ENCODE measurements at regions not wholly inside any gene's neighbourhood (a gene's known extent, or its start where the extent isn't known, plus 50 kb on each side); places are given as distances from the start of the nearest gene placed in this dataset.

DNA sequence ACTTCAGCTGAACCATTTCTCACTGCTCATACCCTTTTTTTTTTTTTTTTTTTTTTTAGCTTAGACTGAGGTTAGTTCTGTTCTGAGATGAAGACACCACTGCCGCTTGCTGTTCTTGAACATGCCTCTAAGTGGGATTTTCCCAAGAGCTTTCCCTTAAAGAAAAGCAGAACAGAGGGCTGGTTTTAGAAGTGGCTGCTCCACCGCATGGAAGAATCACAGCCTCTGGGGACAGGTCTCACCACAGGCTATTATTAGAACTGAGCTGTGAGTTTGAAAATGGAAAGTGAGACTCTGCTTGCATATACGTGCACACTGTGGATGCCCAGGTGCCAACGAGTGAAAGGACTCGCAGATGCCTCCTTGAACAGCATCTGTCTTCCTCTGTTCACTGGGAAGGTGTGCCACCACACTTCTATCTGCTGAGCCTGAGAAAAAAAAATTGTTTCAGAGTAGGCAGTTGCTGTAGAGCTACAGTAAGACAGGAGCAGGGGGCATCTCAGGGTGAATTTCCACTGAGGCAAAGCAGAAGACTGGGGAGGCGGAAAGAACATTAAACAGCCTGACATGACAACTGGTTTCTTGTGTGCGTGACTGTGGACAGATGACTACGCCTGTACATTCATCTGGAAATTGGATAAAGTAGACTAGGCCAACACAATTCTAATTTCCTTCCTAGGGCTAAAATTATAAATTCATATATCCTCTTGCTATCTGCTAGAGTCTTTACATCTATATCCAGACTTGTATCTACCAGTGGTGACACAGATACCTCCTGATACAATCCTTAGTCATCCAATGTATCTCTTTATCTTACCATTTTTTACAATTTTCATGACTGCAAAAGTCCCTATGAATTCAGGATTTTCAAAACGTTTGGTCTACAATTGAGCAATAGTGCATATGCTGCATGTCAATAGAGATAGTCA, 1045.7 kb upstream of the CELF4 start:
- Histone ChIP-seq H3K27ac (no peak overlapping the region), H3K4me1 (no peaks in the 10 kb centered on the region), H3K9me3 (no peaks in the 10 kb centered on the region), H3K4me3 (no peak overlapping the region), H3K27me3 (no peaks in the 10 kb centered on the region), H3K36me3 (no peaks in the 10 kb centered on the region)
- intact Hi-C loops (cut with DNase I; ENCODE audit: low total_unique reads) = no loop called here
- TF ChIP-seq, protein P1, sequence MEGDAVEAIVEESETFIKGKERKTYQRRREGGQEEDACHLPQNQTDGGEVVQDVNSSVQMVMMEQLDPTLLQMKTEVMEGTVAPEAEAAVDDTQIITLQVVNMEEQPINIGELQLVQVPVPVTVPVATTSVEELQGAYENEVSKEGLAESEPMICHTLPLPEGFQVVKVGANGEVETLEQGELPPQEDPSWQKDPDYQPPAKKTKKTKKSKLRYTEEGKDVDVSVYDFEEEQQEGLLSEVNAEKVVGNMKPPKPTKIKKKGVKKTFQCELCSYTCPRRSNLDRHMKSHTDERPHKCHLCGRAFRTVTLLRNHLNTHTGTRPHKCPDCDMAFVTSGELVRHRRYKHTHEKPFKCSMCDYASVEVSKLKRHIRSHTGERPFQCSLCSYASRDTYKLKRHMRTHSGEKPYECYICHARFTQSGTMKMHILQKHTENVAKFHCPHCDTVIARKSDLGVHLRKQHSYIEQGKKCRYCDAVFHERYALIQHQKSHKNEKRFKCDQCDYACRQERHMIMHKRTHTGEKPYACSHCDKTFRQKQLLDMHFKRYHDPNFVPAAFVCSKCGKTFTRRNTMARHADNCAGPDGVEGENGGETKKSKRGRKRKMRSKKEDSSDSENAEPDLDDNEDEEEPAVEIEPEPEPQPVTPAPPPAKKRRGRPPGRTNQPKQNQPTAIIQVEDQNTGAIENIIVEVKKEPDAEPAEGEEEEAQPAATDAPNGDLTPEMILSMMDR (IDR thresholded peaks at IDR 0.05) = no peak
- no peak for TF ChIP-seq POLR2AphosphoS5 (IDR thresholded peaks at IDR 0.05)
- no peak for TF ChIP-seq POLR2A (IDR thresholded peaks at IDR 0.05)
- no peak for DNase-seq (ENCODE audit: low spot score in 2 of 2)

DNA sequence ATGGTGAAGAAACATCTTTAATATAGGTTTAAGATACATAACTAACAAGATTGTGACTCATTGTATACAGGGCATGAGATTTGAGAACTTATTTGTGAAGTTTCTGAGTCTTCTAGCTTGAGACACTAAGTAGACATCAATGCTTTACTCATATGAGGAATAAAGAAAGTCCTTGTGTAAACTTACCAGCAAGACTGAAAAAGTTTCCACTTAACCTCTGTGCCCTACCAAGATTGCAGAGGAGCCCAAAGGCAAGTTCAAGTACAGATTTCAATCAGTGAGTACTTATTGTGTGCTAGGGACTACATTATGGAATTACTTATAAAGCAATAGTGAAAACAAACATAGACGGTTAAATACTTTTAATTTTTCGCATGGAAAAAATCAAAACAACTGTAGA, 1041.2 kb upstream of the CELF4 start:
- H3K36me3 ChIP-seq = no peaks in the 10 kb centered on the region
- no peak overlapping the region for H3K27ac ChIP-seq
- no peaks in the 10 kb centered on the region for H3K27me3 ChIP-seq
- no peaks in the 10 kb centered on the region for H3K4me1 ChIP-seq
- H3K4me3 ChIP-seq = no peak overlapping the region
- no peaks in the 10 kb centered on the region for H3K9me3 ChIP-seq
- DNase-seq (ENCODE audit: low spot score in 2 of 2) = no peak
- intact Hi-C loops (cut with DNase I; ENCODE audit: low total_unique reads) = no loop called here
- TF ChIP-seq POLR2A (IDR thresholded peaks at IDR 0.05) (no peak), POLR2AphosphoS5 (IDR thresholded peaks at IDR 0.05) (no peak)
- TF ChIP-seq, protein P1 (IDR thresholded peaks at IDR 0.05) = no peak

DNA sequence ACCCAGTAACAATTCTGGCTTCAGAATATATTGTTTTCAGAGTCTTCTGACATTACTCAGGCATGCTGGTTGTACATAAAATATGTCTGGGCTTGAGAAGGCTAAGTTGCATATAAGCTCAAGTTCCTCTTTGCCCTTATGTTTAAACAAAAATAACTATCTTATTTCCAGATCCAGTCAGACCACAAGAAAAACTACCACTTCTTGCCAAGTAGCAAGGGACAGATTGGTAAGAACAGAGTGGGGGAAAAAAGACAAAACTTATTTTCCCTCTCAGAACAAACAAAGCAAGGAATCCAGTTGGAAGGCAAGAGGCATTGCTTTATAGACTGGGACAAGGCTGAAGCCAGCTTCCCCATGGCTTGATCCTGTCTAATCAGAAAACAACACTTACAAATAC, 1036.7 kb upstream of the CELF4 start:
- intact Hi-C loops (cut with DNase I; ENCODE audit: low total_unique reads) = no loop called here
- no peak overlapping the region for H3K4me3 ChIP-seq

DNA sequence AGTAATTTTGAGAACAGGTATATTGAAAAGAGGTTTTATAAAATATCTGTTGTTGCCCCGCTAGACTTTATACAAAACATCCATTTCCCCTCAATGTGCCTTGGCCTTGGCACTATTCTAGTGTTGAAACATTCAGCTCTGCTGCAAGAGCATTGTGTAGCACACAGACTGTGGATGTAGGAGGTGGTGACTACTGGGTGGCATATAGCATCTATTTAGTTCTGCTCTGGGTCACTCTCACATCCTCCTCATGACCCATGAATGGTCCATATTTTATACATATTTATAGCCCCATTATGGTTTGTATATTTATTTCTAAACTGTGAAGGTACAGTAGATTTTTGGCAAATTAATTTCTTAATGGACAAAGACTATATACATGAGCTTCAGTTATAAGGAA, 1022.0 kb upstream of the CELF4 start:
- Histone ChIP-seq H3K36me3 (no peaks in the 10 kb centered on the region), H3K4me1 (no peaks in the 10 kb centered on the region), H3K9me3 (no peaks in the 10 kb centered on the region), H3K4me3 (no peak overlapping the region), H3K27ac (no peak overlapping the region), H3K27me3 (no peaks in the 10 kb centered on the region)
- no peak for DNase-seq (ENCODE audit: low spot score in 2 of 2)
- intact Hi-C loops (cut with DNase I; ENCODE audit: low total_unique reads) = no loop called here
- TF ChIP-seq, protein P1 (IDR thresholded peaks at IDR 0.05) = no peak
- TF ChIP-seq POLR2AphosphoS5 (IDR thresholded peaks at IDR 0.05) (no peak), POLR2A (IDR thresholded peaks at IDR 0.05) (no peak)

More for the DNA sequence above, 1036.7 kb upstream of the CELF4 start:
- Histone ChIP-seq H3K4me1 (no peaks in the 10 kb centered on the region), H3K36me3 (no peaks in the 10 kb centered on the region), H3K27ac (no peak overlapping the region), H3K27me3 (no peaks in the 10 kb centered on the region), H3K9me3 (no peaks in the 10 kb centered on the region)
- TF ChIP-seq POLR2AphosphoS5 (IDR thresholded peaks at IDR 0.05) (no peak), POLR2A (IDR thresholded peaks at IDR 0.05) (no peak)
- TF ChIP-seq, protein P1 (IDR thresholded peaks at IDR 0.05) = no peak
- no peak for DNase-seq (ENCODE audit: low spot score in 2 of 2)

DNA sequence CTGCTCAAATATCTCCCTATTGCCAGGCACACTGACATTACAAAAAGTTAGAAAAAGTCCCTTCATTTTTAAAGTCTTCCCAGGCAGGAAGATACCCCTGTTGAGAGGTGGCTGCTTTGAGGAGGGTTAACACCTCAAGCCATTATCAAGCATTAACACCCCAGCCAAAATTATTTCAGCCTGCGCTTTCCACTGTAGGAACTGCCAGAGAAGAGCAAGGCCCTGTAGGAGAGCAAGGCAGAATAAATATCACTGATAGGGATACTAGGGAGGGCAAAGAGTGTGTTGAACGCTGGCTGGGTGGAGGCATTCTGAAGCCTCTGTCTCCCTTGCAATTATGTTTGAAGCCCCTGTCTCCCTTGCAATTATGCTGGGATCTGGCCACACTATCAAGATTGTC, 1020.7 kb upstream of the CELF4 start:
- intact Hi-C loops (cut with DNase I; ENCODE audit: low total_unique reads) = no loop called here
- no peaks in the 10 kb centered on the region for H3K9me3 ChIP-seq

More for the DNA sequence above, 1020.7 kb upstream of the CELF4 start:
- no peak overlapping the region for H3K4me3 ChIP-seq
- no peak overlapping the region for H3K27ac ChIP-seq
- no peaks in the 10 kb centered on the region for H3K36me3 ChIP-seq
- H3K4me1 ChIP-seq = no peaks in the 10 kb centered on the region
- no peaks in the 10 kb centered on the region for H3K27me3 ChIP-seq
- no peak for TF ChIP-seq POLR2A (IDR thresholded peaks at IDR 0.05)
- no peak for DNase-seq (ENCODE audit: low spot score in 2 of 2)
